ENCODE measurements at regions not wholly inside any gene's neighbourhood (a gene's known extent, or its start where the extent isn't known, plus 50 kb on each side); places are given as distances from the start of the nearest gene placed in this dataset.

DNA sequence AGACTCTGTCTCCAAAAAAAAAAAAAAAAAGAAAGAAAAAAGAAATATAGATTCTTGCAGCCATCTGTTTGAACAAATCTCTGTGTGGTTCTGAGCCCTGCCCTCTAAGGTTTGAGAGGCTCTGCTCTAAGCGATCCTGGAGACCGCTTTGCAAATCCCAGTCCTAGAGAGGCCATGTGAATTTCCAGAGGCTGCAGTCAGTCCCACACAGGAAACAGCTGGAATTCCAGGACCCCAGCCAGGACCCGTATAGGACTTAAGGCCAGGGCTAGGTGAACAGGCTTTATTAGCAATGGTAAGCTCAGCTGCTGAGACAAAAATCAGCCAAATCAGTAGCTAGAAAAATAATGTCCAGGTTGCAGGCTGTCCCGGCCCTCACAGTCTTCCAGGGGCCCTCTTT is 154.8 kb downstream of the RPS24 start:
- DNase-seq: no peak

DNA sequence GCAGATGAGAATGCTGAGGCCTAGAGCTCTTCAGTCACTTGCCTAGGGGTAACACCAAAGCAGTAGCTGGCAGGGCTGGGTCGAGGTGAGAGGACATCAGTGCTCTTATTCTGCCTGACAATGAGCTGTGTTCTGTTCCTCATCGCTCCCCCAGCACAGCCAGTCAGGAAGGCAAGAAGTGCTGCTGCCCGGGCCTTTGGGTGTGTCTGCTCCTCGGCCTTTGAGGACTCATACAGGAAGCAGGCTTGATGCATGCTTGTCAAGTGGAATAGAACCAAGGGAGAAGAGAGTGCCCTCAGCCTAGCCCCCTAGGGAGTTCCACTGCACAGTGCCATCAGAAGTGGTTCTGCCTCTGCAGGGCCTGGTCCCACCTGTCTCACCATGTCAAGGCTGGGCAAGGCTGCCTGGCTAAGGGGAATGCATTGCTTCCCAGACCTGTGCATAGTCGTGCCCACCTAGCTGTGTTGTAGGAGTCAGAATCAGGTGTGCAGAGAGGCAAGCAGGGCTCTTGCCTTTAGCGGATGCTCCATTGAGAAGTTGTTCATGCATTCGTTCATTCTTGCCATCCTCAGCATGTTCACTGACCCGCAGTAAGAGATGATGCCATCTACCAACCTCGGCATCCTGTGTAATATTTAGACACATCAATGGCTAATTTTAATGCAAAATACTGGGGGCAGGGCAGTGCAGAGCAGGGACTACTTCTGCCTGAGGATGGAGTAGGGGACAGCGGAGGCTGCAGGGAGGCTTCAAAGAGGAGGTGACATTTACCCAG is 156.6 kb downstream of the RPS24 start:
- DNase-seq: no peak

DNA sequence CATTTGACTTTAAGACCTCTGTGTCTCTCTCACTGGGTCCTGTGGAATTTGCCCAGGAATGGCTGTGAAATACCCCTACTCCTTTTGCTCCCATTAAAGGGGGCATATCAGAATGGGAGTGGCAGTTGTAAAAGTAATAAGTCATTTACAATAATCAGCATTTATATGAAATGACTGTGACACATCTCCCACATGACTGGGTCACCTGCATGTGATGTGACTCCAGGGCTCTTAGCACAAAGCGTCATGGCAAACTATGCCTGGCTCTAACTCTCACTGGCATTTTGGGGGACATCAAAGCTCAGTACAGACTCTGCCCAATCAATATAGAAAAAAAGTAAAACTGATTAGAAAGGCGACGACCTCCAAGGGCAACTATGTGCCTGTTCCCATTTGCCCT is 157.6 kb downstream of the RPS24 start:
- no peak for DNase-seq

DNA sequence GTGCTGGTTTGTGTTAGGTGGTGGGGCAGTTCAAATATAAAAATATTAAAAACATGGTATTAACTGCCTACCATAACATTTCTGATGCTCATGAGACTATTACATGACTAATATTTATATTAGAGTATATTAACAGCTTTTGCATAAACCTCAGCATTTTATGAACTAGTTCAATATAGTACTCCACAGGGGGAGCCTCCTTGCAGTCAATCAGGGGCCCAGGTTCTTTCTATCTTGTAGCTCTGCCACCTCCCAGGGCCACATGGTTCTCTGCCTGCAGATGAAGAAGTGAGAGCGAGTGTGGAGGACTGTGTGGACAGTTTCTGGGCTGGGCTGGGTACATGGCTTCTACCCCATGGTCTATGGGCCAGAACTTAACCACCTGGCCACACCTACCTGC is 159.5 kb downstream of the RPS24 start:
- no peak for DNase-seq

DNA sequence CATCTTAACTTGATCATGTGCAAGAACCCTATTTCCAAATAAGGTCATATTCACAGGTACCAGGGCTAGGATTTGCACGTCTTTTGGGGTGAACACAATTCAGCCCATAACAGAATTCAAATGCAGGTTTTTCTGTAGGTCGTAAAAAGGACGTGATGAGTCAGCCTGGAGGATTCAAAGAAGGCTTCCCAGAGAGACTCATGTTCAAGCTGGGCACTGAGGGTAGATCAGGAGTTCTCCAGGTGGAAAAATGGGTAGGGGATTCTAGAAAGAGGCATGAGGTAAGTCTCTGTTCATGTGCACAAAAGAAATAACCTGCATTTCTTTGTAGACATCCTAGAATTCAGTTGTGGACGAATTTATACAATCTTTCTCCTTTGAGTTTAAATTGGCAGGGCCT is 160.4 kb downstream of the RPS24 start:
- no peak for DNase-seq

DNA sequence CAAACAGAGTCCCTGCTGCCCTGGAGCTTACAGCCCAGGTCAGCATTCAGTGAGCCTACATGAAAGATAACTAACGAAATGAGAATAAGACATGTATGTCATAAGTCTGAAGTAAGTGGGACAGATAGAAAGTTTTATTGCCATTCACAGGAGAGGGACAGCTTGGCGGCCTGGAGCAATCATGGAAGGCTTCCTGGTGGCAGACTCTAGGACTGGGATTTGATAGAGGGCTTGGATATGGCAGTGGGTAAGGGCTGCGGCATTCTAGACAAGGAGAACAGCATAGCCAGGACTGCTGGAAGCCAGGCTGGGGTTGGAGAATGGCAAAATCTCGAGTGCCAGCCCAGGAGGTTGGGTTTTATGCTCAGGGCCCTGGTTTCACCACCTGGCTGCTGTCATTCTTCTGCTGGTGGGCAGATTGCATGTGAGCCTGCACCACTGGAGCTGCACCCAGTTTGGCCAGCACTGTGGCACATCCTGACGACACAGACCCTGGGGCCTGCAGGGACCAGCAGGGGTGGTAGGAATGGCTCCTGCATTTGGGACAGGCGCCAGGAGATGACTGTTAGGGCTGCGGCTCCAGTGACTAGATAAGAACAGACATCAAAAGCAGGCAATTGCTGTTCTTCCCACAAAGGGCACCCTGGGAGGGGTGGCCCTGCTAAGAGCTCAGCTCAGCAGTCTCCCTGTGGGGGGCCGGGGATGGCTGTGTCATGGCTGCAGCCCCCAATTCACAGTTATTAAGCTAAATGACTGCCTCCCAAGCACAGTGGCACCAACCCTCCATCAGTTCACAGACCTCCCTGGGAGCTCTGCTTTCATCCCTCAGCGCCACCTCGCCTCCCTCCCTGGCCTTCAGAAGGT is 161.1 kb downstream of the RPS24 start:
- DNase-seq: no peak

DNA sequence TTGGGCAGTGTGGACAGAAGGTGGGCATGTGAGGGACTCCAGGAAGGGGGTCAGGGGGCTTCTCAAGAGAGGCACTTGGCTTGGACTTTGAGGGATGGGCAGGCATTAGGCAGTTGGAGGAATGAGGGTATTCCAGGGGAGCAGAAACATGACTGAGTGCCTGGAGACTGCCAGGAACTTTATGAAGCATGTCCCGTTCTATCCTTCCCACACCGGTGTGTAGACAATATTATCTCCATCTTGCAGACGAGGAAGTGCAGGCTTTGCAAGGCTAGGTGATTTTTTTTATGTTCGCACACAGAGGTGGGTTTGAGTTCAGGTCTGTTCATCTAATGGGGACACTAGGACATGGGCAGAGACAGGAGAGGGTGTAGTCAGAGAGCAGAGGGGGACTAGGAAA is 162.7 kb downstream of the RPS24 start:
- no peak for DNase-seq

DNA sequence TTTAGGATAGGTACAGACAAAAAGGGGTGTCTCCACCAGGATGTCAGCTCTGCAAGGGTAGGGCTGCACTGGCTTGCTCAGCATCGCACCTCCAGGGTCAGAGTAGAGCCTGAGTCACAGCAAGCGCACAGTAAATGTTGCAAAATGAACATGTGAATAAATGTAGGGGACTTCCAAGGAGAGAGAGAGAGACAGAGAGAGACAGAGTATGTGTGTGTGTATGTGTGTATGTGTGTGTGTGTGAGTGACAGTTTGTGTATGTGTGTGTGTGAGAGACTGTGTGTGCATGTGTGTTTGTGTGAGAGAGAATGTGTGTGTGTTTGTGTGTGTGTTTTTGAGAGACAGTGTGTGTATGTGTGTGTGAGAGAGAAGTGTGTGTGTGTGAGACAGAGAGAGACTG is 163.3 kb downstream of the RPS24 start:
- DNase-seq: no peak

DNA sequence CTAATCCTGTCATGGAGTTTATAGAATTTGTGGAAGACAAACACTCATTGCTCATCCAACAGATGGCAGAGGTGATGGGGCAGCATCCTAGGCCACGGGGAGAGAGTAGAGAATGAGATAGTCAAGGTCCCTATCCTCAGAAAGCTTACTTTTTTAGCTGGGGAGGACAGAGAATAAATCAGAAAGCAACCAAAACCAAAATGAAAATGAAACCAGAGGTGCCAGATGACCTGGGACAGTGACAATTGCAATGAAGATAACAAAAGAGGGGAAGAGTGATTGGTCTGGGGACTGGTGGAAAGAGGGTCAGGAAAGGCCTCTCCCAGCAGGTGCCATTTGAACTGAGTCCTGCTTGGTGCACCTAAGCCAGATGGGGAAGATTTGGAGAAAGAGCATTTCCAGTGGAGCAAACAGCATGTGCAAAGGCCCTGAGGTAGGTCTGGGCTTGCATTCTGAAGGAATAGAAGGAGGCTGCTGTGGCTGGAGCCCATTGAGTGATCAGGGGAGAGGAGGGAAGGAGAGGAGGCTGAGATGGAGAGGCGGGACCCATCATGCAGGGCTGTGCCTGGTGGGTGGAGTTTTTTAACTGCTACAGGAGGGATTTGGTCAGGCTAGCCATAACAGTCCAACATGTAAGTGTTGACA is 164.1 kb downstream of the RPS24 start:
- DNase-seq: no peak

DNA sequence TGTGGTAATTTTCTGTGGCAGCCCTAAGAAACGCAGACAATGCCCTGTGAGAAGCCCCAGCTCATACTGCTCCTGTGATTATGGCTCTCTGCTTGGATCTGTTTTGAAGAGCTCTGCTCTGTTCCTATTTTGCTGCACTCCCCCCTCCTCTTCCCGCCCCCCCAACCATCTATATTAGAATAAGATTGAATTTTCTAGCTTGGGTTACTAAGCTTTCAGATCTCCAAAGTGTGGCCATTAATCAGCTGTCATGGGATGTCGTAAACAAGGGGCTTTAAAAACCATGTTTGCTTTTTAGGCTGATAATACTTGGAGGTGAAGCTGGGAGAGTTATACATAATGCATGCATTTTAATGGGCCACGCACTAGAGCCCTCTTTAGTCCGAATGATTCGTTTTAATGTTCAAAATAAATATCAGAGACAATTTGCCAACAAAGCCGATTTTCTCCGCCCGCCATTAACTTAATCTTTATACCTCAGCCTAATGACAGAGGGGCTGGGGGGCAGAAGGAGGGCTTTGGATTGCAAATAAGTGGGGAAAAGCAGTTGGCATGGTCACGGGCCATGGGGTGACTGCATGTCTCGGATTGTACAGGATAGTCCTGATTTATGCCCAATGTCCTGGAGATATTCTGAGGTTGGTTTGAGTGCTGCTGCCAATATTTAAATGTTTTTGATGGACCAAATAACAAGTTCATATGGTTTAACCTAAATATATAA is 165.5 kb downstream of the RPS24 start:
- no peak for DNase-seq

DNA sequence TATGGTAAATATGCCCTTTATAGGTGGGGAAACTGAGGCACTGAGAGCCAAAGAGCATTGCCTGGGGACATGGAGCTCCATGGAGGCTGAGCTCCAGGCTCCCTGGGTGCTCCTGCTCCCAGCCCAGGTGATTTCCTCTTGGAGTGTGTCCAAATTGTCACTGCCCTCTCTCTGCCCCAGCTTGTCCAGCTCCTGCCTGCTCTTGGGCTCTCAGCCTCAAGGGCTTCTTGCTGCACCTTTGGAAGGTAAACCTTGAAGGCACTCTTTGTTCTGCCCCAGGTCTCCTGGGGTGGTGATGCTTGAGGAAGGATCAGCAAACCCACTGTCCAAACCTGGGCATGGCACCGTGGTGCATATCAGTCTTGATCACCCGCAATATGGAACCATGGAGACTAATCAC is 166.1 kb downstream of the RPS24 start:
- DNase-seq: no peak

DNA sequence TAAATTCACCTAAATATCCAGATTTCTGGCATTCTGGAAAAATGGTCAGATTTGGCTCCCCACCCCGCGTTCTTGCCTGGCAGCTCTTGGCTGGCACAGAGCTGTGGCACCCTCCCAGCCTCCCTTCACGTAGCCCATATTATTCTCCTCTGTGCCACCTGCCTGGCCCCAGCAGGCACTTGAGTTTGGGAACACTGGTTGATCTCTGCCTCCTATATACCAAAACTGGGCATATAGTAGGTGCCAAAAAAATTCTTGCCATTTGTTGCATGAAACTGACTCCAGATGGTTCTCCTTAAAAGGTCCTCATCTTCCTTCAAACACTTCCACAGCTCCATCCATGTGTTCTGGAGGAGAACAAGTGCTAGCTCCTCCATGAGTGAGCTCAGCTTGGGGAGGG is 167.0 kb downstream of the RPS24 start:
- DNase-seq: no peak

DNA sequence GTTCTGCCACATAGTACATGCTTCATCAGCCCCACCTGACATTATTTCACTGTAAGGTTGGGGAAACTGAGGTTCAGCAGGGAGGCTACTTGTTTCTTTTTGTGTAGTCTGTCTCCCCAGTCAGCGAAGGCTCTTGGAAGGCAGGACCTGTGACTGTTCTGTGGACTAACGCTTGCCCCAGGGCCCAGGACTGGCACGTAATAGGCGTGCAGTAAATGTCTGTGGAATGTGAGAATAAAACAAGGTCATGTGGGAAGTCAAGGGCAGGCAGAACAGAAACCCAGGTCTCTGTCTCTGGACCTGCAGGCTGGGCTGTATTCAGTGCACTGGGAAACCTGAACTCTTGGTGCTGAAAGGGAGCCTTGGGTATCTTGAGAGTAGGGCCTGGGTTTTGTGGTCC is 168.7 kb downstream of the RPS24 start:
- DNase-seq: no peak

DNA sequence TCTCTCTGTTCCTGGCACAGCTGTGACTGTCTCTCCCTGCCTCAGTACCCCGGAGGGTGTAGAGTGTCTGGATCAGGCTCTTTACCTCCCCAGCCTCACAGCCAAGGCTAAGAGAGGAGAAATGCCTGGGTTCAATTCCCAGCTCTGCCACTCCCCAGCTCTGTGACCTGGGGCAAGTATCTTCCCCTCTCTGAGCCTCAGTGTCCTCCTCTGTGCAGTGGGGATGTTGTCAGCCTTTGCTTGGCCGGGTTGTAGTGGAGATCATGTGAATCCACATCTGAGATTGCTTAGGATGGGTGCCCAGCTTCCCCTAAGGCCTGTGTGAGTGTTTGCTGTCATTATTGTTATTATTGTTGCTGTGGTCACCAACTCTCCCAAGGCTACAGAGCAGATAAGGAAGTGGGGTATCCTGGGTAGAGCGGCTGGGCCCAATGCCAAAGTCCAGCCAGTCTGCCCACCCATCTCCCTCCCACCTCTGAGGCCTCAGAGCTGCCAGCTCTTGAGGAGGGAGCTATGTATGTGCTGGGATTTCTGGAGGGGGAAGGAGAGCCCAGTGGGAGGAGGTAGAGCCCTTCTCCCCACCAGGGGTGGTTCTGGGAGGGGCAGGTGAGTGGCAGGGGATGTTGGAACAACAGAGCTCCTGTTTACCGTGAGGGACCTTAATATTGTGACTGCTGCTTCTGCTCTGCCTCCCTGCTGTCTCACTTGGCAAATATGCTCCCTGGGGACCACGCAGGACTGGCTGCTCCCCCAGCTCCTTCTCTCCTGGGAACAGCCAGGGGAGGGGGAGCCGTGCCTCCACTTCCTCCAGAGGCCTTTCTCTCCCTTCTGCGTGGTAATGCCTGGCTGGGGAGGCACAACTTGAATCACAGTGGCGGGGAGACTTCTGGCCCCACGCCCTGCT is 170.5 kb downstream of the RPS24 start:
- no peak for DNase-seq

DNA sequence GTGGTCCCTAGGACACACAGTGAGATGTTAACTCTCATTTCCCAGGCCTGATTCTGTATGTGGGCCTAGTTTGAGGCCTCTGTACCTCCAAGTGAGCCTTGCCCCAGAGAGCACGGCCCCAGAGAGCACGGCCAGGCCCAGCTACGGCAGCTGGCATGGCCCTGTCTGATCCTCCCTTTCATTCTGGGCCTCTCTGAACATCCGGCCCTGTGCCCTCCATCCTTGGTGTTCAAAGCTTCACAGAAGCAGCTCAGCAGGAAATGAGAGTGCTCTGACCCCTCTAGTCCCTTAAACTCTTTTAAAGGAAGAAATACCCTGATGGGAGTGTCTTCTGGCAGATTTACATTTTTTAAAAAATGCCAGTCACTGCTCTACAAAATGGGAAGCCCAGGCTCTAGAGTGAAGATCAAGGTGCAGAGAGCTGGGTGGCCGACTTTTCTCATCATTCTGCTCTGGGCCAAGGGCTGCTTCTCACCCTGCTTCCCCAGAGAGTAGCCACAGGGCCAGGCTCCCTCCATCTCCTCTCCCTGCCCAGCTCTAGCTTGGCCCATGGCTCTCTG is 171.9 kb downstream of the RPS24 start:
- no peak for DNase-seq

DNA sequence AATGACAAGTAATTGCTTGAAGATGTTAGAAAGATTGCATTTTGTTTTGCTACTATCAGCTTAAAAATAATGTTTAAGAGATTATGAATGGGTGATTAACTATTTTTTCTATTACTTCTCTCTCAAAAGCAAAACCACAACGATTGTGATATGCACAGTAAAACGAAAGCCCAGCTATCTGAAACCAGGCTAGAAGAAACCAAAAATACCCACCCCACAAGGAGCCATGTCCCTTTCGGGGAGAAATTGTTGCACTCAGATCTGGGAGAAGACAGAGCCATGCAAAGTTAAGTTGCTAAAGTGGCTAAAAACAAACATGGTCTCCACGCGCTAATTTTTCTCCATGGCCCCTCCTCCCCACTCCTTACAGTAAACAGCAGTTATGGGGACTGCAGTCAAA is 173.6 kb downstream of the RPS24 start:
- no peak for DNase-seq

DNA sequence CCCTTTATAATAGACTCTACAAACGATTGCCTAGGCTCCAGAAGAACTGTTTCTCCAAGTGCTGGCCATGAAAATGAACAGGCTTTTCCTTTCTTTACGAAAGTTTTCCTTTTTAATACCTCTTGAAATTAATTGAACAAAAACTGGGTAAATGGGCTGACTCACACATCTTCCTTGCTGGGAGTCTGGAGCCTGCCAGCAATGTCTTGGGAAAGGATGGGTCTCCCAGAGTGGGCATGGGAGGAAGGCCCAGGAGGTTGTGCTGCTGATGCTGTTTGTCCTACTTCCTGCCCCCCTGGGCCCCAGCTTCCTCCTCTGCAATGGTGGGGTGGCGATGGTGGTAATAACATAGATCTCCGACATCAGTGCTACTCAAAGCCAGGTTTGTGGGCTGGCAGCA is 174.1 kb downstream of the RPS24 start:
- no peak for DNase-seq

DNA sequence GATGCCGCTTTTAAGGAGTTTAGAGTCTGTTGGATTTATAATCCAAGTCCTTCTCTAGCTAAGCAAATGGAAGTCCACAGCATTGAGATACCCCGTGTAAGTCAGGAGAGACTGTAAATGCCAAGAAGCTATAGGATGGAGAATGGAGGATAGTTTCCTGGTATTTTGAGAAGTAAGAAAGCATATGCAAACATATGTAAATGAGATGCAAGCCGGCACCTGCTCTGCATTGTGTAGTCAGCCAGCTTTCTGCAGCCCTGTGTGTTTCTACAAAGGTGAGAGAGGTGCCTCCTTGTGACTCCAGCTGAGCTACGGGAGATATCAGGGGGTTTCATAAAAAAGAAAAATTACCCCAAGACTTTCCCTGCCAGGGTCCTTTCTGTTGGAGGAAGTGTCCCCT is 176.3 kb downstream of the RPS24 start:
- no peak for DNase-seq

DNA sequence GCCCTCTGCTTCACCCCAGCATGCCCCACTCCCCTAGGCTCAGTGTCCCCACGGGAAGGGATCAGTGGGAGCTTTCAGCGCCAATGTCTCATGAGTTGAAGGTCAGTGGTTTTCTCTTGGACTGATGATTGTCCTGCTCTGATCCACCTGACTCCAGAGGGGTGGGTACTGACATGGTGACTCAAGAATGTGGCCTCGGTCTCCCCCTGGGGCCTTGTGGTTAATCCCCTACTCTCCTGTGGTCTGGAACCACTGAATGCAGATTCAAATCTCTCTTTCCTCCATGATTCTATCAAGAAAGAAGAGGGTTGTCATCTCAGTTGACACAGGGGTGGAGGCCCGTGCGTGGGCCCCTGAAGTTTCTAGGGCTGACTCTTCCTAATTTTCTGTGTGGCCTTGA is 176.9 kb downstream of the RPS24 start:
- no peak for DNase-seq

DNA sequence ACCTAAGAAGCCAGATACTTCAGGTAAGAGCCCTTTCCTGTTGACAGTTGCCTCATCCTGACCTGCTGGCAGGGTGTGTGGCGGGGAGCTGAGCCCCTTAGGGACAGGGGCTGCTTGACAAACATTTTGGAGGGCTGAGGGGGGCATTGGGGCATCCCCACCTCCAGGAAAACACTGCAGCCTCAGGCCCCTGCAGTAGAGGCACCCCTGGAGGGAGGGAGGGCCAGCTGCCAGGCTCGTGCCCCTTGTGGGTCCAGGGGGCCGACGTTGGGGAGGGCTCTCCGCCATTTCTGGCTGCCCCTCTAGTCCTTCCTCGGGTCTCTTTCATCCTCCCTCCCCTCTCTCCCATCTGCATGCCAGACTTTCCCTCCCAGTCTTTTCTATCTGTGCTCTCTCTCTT is 177.3 kb downstream of the RPS24 start:
- no peak for DNase-seq

DNA sequence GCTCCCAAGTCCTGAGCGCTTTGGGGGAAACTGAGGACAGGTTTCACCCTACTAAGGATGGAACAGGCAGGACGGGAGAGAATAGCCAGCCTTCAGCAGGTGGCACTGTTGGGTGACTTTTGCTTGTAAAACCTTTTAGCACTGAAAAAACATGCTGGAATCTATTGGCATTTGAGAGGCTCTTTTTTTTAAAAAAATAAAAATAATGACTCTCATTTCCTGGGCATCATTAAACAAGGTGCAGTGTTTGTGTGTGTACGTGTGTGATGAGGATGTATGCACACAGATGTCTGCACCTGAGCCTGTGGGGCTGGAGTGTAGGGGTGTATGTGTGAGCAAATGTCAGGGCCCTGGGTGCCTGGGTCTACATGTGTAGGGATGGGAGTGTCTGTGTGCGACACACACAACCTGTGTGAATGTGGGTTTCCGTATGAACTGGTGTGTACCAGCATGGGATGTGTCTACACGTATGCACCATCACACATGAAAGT is 177.9 kb downstream of the RPS24 start:
- no peak for DNase-seq
